ENCODE measurements at regions not wholly inside any gene's neighbourhood (a gene's known extent, or its start where the extent isn't known, plus 50 kb on each side); places are given as distances from the start of the nearest gene placed in this dataset.

- H3K9me3 ChIP-seq = no peaks in the 10 kb centered on the region
- in situ Hi-C loops (cut with MboI; ENCODE audit: low pct_ligation_motif_present in 1 of 4, low pct_unique_long_range_greater_than_20kb in 1 of 4, low sequenced_read_pairs in 3 of 4) (no loop called here), intact Hi-C loops (cut with DNase I; ENCODE audit: low total_unique reads) (no loop called here)
- no peak overlapping the region for H3K4me3 ChIP-seq
- no peaks in the 10 kb centered on the region for H3K27me3 ChIP-seq
- H3K27ac ChIP-seq = no peak overlapping the region
- DNase-seq = no peak
- no peaks in the 10 kb centered on the region for H3K4me1 ChIP-seq
- no peaks in the 10 kb centered on the region for H3K36me3 ChIP-seq
- TF ChIP-seq POLR2A (IDR thresholded peaks at IDR 0.05) = no peak
- TF ChIP-seq EP300 (IDR thresholded peaks at IDR 0.05; ENCODE audit: low read depth) = no peak
- no peak for TF ChIP-seq POLR2AphosphoS5 (IDR thresholded peaks at IDR 0.05)
- TF ChIP-seq, protein P1, sequence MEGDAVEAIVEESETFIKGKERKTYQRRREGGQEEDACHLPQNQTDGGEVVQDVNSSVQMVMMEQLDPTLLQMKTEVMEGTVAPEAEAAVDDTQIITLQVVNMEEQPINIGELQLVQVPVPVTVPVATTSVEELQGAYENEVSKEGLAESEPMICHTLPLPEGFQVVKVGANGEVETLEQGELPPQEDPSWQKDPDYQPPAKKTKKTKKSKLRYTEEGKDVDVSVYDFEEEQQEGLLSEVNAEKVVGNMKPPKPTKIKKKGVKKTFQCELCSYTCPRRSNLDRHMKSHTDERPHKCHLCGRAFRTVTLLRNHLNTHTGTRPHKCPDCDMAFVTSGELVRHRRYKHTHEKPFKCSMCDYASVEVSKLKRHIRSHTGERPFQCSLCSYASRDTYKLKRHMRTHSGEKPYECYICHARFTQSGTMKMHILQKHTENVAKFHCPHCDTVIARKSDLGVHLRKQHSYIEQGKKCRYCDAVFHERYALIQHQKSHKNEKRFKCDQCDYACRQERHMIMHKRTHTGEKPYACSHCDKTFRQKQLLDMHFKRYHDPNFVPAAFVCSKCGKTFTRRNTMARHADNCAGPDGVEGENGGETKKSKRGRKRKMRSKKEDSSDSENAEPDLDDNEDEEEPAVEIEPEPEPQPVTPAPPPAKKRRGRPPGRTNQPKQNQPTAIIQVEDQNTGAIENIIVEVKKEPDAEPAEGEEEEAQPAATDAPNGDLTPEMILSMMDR (IDR thresholded peaks at IDR 0.05) = no peak
- 61 to 91% methylated on average over 4 of the region's 4 CpGs for WGBS, 2 donors (ENCODE audit: low coverage in 1 of 2)
Observed at GRCh38 chr7:113371416-113372043, 253.2 kb upstream of the SMIM30 start.

GRCh38 chr7:113370910-113371309 lies 252.6 kb upstream of the SMIM30 start:
- intact Hi-C loops (cut with DNase I; ENCODE audit: low total_unique reads) = no loop called here
- TF ChIP-seq POLR2A (IDR thresholded peaks at IDR 0.05) (no peak), EP300 (IDR thresholded peaks at IDR 0.05; ENCODE audit: low read depth) (no peak), POLR2AphosphoS5 (IDR thresholded peaks at IDR 0.05) (no peak)
- TF ChIP-seq, protein P1 (IDR thresholded peaks at IDR 0.05) = no peak
- no peak for DNase-seq
- Histone ChIP-seq H3K27me3 (no peaks in the 10 kb centered on the region), H3K4me3 (no peak overlapping the region), H3K27ac (no peak overlapping the region), H3K36me3 (no peaks in the 10 kb centered on the region), H3K4me1 (no peaks in the 10 kb centered on the region), H3K9me3 (no peaks in the 10 kb centered on the region)
- in situ Hi-C loops (cut with MboI; ENCODE audit: low pct_ligation_motif_present in 1 of 4, low pct_unique_long_range_greater_than_20kb in 1 of 4, low sequenced_read_pairs in 3 of 4) = no loop called here
- 69% methylated on average over 2 of the region's 2 CpGs; no CpG with 5 or more reads in 1 of the 2 donors for WGBS, 2 donors (ENCODE audit: low coverage in 1 of 2)

DNA sequence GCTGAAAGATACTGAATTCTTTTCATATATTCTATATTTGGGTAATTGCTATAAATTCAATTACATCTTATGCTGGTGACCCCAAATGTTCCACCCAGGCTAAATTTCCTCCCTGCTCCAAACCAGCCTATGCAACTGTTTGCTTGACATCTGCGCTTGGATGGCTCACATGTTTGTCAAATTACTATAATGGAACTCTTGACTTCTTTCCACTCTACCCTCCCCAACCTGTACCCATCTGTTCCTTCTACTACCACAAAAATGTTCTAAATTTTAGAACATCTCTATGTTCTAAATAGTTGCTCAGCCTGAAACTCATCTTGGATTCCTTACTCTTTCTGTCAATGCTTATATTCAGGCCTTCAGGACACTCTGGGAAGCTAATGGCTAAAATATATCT lies 249.9 kb upstream of the SMIM30 start:
- Histone ChIP-seq H3K36me3 (no peaks in the 10 kb centered on the region), H3K4me1 (no peaks in the 10 kb centered on the region), H3K4me3 (no peak overlapping the region), H3K27me3 (no peaks in the 10 kb centered on the region), H3K9me3 (no peaks in the 10 kb centered on the region), H3K27ac (no peak overlapping the region)
- DNase-seq = no peak
- in situ Hi-C loops (cut with MboI; ENCODE audit: low pct_ligation_motif_present in 1 of 4, low pct_unique_long_range_greater_than_20kb in 1 of 4, low sequenced_read_pairs in 3 of 4) (no loop called here), intact Hi-C loops (cut with DNase I; ENCODE audit: low total_unique reads) (no loop called here)
- TF ChIP-seq POLR2AphosphoS5 (IDR thresholded peaks at IDR 0.05) = no peak
- TF ChIP-seq EP300 (IDR thresholded peaks at IDR 0.05; ENCODE audit: low read depth) = no peak
- TF ChIP-seq, protein P1 (IDR thresholded peaks at IDR 0.05) = no peak
- TF ChIP-seq POLR2A (IDR thresholded peaks at IDR 0.05) = no peak
- WGBS, 2 donors (ENCODE audit: low coverage in 1 of 2) = 100% methylated on average over 1 of the region's 1 CpG

DNA sequence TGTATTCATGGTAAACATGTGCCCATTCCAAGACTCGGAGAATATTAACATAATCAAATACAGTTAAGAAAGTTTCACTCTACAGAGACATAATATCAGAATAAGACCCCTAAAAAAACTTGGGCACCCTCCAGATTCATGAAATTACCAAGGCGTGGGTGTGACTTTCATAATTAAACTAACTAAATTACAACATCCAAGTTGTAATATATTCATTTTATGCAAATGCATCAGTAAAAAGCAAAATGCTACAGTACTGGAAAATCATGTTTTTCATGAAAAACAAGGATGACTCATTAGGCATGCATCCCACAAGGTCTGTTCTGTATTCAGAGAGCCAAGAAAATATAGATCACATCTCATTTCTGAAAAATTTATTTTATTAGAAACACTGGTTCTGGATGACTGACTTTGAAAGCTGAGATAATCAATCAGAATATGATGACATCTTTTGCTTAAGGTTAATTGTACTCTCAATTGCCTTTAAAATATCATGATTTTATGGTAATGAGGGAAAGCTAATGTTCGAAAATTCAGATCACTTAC lies 248.8 kb upstream of the SMIM30 start:
- DNase-seq = no peak
- in situ Hi-C loops (cut with MboI; ENCODE audit: low pct_ligation_motif_present in 1 of 4, low pct_unique_long_range_greater_than_20kb in 1 of 4, low sequenced_read_pairs in 3 of 4) = no loop called here
- H3K4me3 ChIP-seq = no peak overlapping the region
- TF ChIP-seq EP300 (IDR thresholded peaks at IDR 0.05; ENCODE audit: low read depth) (no peak), POLR2A (IDR thresholded peaks at IDR 0.05) (no peak), POLR2AphosphoS5 (IDR thresholded peaks at IDR 0.05) (no peak)
- TF ChIP-seq, protein P1 (IDR thresholded peaks at IDR 0.05) = no peak
- H3K9me3 ChIP-seq = no peaks in the 10 kb centered on the region
- no peaks in the 10 kb centered on the region for H3K4me1 ChIP-seq
- H3K27ac ChIP-seq = no peak overlapping the region
- H3K36me3 ChIP-seq = no peaks in the 10 kb centered on the region
- intact Hi-C loops (cut with DNase I; ENCODE audit: low total_unique reads) = no loop called here
- 69 to 80% methylated on average over 3 of the region's 3 CpGs for WGBS, 2 donors (ENCODE audit: low coverage in 1 of 2)
- no peaks in the 10 kb centered on the region for H3K27me3 ChIP-seq

All from transverse colon (tissue), 4 donors.